ENCODE measurements at regions not wholly inside any gene's neighbourhood (a gene's known extent, or its start where the extent isn't known, plus 50 kb on each side); places are given as distances from the start of the nearest gene placed in this dataset.

DNA sequence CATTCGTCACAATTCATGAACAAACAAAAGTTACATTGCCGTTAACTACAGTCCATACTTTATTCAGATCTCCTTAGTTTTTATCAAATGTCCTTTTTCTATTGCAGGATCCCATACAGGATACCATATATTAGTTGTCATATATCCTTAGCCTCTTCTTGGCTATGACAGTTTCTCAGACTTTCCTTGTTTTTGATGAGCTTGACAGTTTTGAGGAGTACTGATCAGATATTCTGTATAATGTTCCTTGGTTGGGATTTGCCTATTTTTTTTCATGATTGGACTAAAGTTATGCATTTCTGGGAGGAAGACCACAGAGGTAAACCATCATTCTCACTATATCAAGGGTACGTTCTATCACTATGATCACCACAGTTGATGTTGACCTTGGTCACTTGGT lies 1627.4 kb upstream of the C9orf72 start:
- no peaks in the 10 kb centered on the region for H3K27me3 ChIP-seq (ENCODE audit: low read depth)
- DNase-seq, result no peak
- intact Hi-C loops (cut with DNase I), result no loop called here
- no peaks in the 10 kb centered on the region for H3K9me3 ChIP-seq
- H3K36me3 ChIP-seq, result no peaks in the 10 kb centered on the region
- H3K4me1 ChIP-seq, result no peaks in the 10 kb centered on the region
- TF ChIP-seq, protein P1, sequence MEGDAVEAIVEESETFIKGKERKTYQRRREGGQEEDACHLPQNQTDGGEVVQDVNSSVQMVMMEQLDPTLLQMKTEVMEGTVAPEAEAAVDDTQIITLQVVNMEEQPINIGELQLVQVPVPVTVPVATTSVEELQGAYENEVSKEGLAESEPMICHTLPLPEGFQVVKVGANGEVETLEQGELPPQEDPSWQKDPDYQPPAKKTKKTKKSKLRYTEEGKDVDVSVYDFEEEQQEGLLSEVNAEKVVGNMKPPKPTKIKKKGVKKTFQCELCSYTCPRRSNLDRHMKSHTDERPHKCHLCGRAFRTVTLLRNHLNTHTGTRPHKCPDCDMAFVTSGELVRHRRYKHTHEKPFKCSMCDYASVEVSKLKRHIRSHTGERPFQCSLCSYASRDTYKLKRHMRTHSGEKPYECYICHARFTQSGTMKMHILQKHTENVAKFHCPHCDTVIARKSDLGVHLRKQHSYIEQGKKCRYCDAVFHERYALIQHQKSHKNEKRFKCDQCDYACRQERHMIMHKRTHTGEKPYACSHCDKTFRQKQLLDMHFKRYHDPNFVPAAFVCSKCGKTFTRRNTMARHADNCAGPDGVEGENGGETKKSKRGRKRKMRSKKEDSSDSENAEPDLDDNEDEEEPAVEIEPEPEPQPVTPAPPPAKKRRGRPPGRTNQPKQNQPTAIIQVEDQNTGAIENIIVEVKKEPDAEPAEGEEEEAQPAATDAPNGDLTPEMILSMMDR (IDR thresholded peaks at IDR 0.05), result no peak
- ATAC-seq, result no peak
- no peak overlapping the region for H3K4me3 ChIP-seq
- H3K27ac ChIP-seq, result no peak overlapping the region

DNA sequence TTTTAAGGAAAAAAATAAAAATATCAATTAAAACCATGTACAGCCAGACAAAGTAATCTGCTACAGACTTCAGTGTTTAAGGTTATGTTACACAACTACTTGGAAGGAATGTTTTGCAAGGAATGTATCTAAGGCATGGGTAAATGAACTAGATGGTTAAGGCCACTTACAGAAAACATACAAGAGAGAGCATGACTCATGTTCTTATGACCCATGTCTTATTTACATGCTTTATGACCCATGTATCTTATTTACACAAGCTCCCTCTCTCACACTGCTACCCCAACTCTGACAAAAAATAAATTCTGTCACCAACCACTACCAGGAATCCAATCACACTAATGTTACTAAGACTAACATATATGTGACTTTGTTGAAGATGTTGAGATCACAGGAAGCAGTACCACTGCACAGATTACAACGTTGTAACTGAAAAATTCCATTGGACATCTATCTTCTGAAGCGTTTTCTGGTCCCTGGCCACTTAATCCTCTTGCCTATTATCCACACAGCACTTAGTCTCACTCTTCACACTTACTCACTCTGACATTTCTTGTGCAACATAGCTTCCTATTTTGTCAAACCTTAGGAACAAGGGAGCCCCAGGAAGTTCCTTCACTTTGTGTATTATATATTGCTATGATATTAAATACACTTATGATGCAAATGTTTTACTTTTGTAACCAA lies 1630.1 kb upstream of the C9orf72 start:
- ATAC-seq, result no peak
- TF ChIP-seq, protein P1 (IDR thresholded peaks at IDR 0.05), result no peak

DNA sequence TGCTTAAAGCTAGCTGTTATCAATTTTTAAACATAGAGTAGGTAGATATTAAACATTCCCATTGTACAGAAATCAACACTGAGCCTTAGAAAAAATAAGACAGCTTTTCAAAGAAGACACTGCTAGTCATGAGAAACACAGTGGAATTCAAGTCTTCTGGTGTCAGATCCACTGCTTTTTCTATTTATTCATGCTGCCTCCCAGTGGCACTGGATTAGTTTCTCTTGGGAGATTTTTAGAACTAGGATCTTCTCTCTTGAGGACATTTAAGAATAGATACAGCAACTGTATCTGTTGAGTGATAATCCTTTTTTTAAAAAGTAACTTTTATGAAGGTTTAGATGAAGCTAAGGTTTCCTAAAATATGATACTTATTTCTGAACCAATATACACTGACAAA lies 1635.4 kb upstream of the C9orf72 start:
- ATAC-seq, result no peak
- Histone ChIP-seq H3K27me3 (ENCODE audit: low read depth) (peaks cover 25% of the 10 kb centered on the region), H3K4me1 (peaks cover 13% of the 10 kb centered on the region), H3K9me3 (no peaks in the 10 kb centered on the region), H3K27ac (no peak overlapping the region), H3K36me3 (no peaks in the 10 kb centered on the region), H3K4me3 (no peak overlapping the region)
- no peak for DNase-seq
- TF ChIP-seq, protein P1 (IDR thresholded peaks at IDR 0.05), result no peak
- intact Hi-C loops (cut with DNase I), result no loop called here

More for the DNA sequence above, 1630.1 kb upstream of the C9orf72 start:
- Histone ChIP-seq H3K27ac (no peak overlapping the region), H3K27me3 (ENCODE audit: low read depth) (no peaks in the 10 kb centered on the region), H3K4me1 (no peaks in the 10 kb centered on the region), H3K36me3 (no peaks in the 10 kb centered on the region), H3K4me3 (no peak overlapping the region), H3K9me3 (no peaks in the 10 kb centered on the region)
- intact Hi-C loops (cut with DNase I), result no loop called here
- no peak for DNase-seq

DNA sequence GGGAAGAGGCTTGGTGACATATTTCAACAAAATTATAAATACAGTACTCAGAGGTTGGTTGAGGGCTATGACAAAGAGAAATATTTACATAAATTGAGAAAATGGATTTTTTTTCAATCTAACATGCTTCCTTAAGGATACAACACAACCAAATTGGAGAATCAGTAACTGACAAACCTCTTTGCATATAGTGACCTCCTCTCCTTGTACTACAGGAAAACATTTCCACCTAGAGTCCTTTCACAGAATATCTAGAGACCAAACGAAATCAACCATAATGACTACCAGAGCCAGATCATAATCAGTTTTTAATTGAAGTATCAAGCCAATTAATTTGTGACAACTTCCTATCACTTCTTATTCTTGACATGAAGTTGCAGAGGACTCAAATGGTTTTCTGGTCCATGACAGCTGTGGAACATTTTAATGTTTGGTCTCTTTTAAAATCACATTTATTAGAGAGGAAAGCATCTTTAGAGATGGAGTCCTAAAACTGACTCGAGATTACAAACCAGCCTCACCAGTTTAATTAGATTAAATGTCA lies 1636.5 kb upstream of the C9orf72 start:
- Histone ChIP-seq H3K4me3 (no peak overlapping the region), H3K27ac (no peak overlapping the region), H3K27me3 (ENCODE audit: low read depth) (peaks cover 37% of the 10 kb centered on the region), H3K36me3 (no peaks in the 10 kb centered on the region), H3K9me3 (no peaks in the 10 kb centered on the region), H3K4me1 (peaks cover 13% of the 10 kb centered on the region)
- ATAC-seq (no peak), DNase-seq (no peak)
- intact Hi-C loops (cut with DNase I), result loop anchor here (10.0 kb wide), 1 partner anchor 55 kb away; no protein-coding TSS in a partner anchor
- TF ChIP-seq, protein P1 (IDR thresholded peaks at IDR 0.05), result no peak

DNA sequence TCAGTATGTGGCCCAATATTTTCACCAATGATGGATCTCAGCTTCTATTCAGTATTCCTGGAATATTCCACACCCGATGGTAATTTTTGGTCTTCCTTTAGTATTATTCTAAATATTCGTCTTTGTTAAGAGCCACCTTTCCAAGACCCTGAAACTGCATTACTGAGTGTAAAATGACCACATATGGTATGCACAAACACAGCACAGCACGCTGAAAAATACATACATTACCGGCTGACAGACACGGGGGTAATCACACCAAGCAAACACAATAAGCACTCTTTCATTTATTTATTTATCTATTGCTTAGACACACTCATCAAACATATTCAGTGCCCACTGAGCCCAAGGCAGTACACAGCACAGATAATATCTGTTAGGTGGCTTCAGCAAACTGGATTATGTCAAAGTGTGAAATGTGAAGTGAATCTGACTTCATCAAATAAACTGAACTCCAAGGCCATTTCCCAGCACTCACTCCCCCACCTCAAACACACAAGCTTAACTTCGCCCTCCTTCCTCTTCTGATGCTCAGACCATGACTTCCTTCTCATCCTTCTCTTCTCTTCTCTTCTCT lies 1637.8 kb upstream of the C9orf72 start:
- H3K4me1 ChIP-seq, result peaks cover 13% of the 10 kb centered on the region
- TF ChIP-seq, protein P1 (IDR thresholded peaks at IDR 0.05), result no peak
- no peak overlapping the region for H3K27ac ChIP-seq
- peaks cover 50% of the 10 kb centered on the region for H3K27me3 ChIP-seq (ENCODE audit: low read depth)
- no peak overlapping the region for H3K4me3 ChIP-seq
- DNase-seq, result no peak
- intact Hi-C loops (cut with DNase I), result loop anchor here (10.0 kb wide), 1 partner anchor 56 kb away; no protein-coding TSS in a partner anchor
- H3K9me3 ChIP-seq, result no peaks in the 10 kb centered on the region
- ATAC-seq, result no peak
- H3K36me3 ChIP-seq, result no peaks in the 10 kb centered on the region
